ENCODE measurements at regions not wholly inside any gene's neighbourhood (a gene's known extent, or its start where the extent isn't known, plus 50 kb on each side); places are given as distances from the start of the nearest gene placed in this dataset.
"Not testable (repeated sequence)": the region's sequence is repeated elsewhere in the genome, so short reads cannot be mapped to it uniquely, and the experiment has no call there.

DNA sequence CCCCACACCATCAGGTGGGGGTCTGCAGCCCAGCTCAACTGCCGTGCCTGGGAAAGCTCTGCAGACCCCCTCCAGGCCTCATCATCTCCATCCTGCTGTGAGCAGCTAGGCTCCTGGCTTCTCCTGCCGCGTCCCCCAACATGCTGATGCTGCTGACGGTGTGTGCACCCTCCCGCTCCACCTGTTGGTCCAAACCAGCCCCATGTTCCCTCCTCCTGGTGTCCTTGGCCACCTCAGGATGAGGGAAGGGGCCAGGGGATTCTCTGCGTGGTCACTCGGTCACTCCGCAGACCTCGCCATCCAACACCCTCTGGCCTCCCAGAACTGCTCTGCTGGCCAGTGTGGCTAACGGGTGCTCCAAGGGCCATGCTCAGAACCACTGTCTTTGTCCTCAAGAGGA, 368.6 kb downstream of the FOXL1 start:
- DNase-seq = no peak

- DNase-seq = no peak
Measured at GRCh38 chr16:86948046-86948445, 369.1 kb downstream of the C16orf95 start.

DNA sequence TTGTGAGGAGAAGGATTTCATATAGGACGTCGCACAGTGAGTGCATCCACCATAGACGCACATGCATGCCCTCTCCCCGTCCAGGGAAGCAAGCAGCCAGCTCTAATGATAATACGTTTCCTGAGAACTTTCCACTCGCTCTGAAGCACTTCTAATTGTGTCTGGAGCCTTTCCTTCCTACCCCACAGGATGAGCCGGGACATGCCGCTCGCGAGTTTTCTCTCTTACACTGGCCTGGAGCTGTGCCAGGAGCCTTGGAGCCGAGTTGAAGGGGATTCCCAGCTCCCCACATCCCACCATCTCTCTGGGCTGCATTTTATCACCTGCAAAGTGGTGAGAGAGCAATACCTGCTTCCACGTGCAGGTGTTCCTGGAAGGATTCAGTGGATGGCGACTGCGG, 368.1 kb downstream of the C16orf95 start:
- no peak for DNase-seq

- no peak for DNase-seq
Measured at GRCh38 chr16:86949630-86950029, 367.6 kb downstream of the C16orf95 start.

- no peak for DNase-seq
Measured at GRCh38 chr16:86951041-86951822, 366.0 kb downstream of the C16orf95 start.

DNA sequence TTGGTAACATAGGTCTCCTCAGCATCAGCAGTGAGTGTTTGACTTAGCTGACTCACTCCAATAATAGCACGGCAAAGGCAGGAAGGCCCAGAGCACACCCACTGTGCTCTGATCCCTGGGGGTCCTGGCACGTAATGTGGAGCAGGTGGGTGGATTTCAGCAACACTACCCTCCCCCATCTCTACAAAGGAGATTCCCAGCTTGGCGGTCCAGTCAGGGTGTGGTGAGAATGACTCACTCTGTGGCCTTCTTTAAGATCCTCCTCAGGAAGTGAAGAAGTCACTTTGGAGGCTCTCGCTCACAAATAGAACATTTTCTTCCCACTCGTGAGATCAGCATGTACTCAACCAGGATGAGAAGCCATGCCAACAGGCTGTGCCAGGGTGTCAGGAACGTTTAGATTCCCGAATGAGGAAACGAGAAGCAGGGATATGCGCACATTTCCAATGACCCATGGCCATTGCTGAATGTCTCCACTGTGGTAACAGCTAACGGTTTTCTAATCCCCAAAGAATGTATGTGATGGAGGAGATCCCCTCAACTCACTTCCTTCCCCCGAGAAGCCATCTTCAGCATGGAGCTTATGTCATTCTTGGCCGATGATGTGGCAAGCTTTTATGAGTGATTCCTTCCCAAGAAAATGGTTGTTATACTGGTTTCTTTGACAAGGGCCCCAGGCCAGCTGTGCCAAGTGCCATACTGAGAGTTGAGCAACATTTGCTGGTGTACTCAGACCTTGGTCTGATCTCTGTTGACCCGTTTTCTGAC, 365.2 kb downstream of the C16orf95 start:
- DNase-seq = no peak

- no peak for DNase-seq
Measured at GRCh38 chr16:86952769-86953168, 364.4 kb downstream of the C16orf95 start.

DNA sequence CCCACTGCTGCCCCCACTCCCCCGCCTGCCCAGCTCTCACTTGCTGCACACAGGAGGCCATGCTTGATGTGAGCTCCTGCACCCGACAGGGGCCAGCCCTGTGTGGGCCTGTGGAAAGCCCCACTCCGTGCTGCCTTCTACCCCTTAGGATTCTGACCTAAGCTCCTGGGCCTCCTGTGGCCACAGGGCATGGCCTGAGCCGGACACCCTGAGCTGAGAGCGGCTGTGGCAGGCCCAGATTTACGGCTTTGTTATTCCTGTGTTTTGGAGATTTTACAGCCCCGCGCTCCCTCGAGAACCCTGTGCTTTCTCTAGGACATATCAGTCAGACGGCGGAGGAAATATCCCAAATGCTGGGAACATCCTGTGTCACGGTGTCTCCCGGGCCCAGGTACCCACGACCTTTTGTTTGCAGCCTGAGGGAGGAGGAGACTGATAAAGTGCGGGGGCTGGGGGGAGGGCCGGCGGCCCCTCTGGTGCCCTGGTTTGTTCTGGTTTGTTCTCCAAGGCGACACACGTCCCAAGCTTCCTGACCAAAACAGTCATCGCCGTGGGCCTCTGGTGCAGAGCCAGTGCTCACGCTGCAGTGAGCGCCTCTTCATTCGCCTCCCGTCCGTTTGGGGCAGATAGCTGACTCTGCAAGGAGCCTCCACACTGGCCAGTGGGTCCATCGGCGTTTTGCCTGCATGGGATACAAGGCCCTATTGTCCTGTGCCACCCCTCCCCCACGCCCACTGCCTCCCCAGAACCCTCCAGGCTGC, 363.4 kb downstream of the C16orf95 start:
- no peak for DNase-seq

DNA sequence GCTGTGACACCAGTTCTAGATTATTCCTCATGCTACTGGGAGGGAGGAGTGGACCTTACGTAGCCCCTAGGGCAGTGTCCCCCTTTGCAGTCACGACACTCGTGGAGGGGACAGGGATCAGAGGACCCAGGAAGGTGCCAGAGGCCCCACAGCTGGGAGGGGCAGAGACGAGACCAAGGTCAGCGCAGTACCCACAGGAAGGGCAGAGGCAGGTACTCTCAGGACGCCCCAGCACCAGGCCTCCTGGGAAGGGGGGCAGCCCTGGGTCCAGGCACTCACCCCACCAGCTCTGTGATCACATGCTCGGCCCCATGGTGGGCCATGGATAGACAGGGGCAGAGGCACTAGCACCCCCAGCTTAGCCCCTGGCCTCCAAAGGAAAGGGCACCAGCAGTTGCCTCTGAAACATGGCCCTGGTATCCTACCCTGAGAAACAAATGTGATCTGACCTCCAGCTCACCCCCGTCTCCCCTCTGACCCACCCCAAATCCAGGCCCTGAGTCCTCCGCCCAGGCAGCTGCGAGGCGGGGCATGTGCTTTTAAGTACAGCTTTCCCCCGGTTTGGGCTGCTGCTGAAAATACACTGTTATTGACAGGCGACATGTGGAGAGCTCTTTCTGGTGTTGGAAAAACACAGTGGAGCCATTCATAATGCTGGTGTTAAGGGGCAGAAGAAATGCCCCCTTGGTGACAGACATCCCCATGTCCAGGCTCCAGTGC, 361.9 kb downstream of the C16orf95 start:
- no peak for DNase-seq

- DNase-seq = no peak
Measured at GRCh38 chr16:86956437-86956836, 360.8 kb downstream of the C16orf95 start.

DNA sequence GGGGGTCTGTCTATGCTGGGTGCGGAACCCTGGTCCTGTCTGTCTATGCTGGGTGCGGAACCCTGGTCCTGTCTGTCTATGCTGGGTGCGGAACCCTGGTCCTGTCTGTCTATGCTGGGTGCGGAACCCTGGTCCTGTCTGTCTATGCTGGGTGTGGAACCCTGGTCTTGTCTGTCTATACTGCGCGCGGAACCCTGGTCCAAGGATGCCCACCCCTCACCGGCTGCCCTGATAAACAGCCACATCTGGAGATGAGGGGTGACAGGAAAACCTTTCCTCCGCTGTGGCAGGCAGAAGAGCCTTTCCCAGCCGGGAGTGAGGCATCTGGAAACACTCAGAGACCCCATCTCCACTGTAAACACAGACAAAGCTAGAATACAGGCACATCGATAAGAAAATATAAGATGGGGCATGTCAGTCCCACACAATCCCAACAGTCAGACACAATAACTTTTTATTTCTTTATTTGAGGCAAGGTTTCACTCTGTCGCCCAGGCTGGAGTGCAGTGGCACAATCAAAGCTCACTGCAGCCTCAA, 359.5 kb downstream of the C16orf95 start:
- DNase-seq = not testable (repeated sequence)

GRCh38 chr16:86958423-86958822, 358.8 kb downstream of the C16orf95 start:
- no peak for DNase-seq

DNA sequence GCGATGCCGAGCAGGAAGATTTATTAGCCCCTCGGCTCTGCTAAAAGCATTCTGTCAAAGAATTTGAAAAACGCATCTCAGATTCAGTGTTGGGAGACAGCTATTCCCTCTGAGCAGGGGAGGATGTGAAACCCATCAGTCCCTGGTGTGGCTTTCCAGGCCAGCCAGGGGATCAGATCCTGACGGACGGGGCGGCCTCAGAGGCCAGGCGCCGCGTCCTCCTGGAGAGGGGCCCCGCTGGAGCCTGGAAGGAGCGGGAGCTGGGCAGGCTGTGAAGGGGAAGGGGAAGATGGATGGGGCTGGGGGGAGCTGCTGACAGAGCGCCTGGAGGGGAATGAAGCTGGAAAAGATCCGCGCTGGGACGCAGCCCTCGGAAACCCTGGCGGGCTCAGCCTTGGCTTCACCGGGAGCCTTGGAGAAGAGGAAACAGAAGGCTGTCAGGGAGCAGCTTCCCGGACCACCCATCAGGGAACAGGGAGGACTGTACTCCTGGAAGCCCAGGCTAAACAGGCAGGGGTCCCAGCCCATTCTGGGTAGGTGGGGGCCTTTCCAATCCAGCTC, 358.0 kb downstream of the C16orf95 start:
- DNase-seq = no peak

- DNase-seq = no peak
Measured at GRCh38 chr16:86959729-86960128, 357.5 kb downstream of the C16orf95 start.

DNA sequence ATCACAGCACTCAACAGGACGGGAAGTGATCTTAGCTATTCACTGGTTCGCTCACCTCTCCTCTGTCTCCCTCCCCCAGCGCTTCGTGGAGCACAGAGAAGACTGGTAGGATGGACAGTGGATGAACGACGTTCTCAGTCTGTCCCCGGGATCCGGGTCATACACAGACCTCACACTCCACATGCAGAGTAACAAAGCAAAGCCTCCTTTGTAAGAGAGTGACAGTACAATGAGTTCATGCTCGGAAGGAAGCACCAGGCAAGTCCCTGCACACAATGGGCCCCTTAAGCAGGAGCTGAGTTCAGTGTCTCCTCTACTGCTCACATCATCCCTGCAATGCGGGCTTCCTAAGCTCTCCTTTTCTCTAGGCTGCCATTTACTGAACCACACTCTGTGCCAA, 356.9 kb downstream of the C16orf95 start:
- no peak for DNase-seq

- no peak for DNase-seq
Measured at GRCh38 chr16:86961171-86961601, 356.0 kb downstream of the C16orf95 start.

- DNase-seq = no peak
Measured at GRCh38 chr16:86962259-86962658, 354.9 kb downstream of the C16orf95 start.

GRCh38 chr16:86962913-86963312, 354.3 kb downstream of the C16orf95 start:
- DNase-seq = no peak

- no peak for DNase-seq
Measured at GRCh38 chr16:86963600-86964575, 353.3 kb downstream of the C16orf95 start.

DNA sequence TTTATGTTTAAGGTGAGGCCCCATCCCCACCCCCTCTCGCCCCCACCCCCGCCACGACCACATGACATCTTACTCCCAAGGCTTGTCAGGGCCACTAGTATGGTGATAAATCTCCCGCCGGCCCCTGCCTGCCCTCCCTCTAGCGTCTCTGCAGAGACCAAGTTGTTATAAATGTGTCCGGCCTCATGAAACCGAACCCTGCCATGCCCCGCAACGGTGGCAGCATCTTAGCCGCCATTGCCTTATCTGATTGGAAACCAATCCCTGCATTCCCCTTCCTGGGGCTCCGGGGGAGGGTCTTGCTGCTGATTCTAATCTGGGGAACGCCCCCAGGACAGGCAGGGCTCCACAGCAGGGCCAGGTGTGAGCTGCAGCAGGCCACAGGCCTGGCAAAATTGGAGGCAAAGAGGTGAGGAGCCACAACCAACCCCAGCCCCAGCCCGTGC, 352.4 kb downstream of the C16orf95 start:
- DNase-seq = no peak

GRCh38 chr16:86965331-86965730, 351.9 kb downstream of the C16orf95 start:
- DNase-seq = no peak

Data from activated naive CD4-positive, alpha-beta T cell treated with anti-CD3 and anti-CD28 coated beads, Interleukin-2, amount 50 U/mL, for 16 hours (primary cell).